Muscle of back (tissue), 3 donors: ENCODE measurements at regions not wholly inside any gene's neighbourhood (a gene's known extent, or its start where the extent isn't known, plus 50 kb on each side); places are given as distances from the start of the nearest gene placed in this dataset.
A peak's percentile ranks its signal among the peaks of the same experiment; 100 is the strongest.

ENCODE experiments used
- DNase-seq, 3 donors: peaks; one replicate each; pipeline versions ENCODE4 v3.0.0 to v3.0.0-alpha.2; 2013

DNA sequence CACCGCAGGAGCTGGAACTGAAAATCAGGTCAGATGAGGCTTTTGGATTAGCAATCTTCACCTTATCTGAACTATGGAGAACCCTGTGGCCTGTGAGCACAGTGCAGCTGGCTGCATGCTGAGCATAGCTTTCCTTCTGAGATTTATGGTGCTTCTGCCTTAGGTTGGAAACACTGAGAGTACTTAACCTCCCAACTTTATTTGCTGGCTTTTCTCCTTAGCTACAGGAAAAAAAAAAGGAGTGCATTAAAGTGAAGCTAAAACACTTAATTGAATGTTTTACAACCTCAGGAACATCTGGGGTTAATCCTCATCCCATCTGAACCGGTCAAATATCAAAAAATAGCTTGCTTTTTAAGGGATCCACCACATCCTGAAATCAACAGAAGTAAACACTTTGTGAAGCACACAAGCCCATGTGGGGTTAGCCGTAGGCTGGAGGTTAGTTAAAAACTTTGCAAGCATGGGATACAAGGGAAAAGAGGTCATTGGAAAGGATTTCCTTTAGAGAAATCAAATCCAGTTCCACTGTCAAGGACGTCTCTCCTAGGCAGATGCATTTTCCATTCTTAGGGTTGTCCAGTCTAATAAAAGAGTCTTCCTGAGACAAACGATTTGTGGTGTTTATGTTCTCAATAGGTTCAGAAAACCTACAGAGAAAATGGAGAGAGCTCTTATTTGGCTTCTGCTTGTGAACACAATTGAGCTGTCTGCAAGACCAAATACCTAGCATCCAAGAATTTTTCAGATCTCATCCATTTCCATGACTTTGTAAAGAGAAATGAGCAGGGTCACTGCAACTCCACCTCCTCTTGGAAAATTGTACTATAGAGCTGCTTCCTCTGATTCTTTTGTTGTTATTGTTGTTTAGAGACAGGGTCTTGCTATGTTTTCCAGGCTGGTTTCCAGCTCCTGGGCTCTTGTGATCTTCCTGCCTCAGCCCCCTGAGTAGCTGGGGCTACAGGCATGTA is 470.4 kb upstream of the IGFBP3 start:
- peak; percentile 64 to 91 (median 74) for DNase-seq

DNA sequence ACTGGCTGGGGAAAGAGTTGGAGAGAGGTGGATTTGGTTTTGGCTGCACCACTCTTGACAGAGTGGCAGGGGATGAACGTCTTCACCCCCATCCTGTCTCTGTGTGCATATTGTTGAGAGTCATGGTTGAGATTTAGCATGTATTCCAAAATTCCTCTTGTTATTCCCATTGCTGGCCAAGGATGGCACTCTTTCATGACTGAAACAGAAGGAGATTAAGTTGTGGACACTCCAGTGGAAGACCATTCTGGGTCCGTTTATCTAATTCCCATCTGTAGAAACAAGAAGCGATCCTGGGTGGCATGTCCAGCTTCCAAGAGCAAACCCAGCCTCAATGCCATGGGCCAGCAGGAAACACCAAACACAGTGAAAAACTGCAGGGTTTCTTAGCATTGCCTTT is 469.0 kb upstream of the IGFBP3 start:
- DNase-seq, result peak in 1 of 3 donors; percentile 23

DNA sequence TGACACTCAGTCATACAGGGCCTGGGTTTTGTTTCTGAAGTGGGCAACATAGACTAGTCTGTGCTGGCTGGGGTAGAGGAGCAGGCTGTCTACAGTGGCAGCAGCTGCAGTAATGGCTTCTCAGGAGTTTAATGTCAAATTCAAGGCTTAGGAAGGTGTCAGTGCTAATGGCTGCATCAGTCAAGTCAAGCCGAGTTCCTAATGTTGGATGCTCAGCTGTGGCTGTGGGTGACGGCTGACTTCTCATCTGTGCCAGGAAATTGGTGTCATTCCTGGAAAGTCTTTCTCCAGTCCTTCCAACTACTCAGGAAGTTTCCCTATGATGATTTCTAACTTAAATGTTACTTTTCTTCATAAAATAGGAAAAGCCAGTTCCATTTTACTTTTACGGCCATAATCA is 468.1 kb upstream of the IGFBP3 start:
- peak in 1 of 3 donors; percentile 22 for DNase-seq

DNA sequence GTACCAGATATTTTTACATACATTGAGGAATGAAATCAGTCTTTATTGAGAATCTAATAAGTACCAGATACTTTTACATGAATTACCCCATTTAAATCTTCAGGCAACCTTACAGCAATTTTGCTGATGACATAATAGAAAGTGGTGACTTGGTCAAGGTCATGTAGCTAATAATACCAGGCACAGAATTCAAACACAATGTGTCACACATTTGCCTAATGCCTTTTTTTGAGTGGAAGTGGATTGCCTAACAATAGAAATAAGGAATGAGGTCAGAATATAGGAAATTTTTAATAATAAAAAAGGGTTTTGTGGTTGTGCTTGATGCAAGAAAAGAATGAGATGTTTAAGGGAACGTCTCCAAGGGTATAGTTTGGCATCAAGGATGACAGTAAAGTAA is 466.6 kb upstream of the IGFBP3 start:
- no peak for DNase-seq

DNA sequence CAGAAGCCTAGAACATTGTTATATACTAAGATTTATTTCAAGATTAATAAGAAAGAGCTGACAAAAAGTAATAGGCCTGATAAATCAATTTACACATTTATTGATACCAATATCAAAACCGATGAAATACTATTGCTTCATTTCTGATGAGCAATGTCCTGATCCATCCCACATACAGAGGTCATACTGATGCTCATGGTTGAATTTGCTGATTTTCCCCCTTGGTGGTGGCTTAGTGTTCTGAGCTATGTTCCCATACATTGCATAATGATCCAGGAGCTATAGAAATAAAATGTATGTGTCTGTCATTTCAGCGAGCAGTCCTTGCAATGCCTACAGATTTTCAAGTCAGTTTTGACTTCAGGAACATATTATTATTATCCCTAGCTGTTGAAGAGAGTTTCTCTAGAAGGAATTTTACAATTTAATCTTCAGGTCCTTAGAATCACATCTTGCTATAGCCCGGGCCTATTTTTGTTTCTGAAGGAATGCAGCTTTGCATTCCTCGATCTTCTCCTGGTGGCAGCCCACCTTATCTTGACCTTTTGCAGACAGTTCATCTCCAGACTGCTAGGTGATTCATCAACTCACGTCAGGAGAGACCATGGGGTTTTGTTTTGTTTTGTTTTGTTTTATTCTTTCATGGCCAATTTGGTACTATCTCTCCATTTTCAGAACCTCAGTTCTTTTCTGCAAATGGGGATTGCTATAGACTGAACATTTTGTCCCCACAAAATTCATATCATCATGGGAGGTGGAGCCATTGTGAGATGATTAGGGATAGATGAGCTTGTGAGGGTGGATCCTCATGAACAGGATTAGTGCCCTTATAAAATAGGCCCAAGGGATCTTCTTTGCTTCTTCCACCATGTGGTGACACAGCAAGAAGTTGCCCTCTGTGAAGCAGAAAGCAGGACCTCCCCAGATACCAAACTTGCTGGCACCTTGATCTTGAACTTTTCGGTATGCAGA is 465.6 kb upstream of the IGFBP3 start:
- DNase-seq, result no peak

DNA sequence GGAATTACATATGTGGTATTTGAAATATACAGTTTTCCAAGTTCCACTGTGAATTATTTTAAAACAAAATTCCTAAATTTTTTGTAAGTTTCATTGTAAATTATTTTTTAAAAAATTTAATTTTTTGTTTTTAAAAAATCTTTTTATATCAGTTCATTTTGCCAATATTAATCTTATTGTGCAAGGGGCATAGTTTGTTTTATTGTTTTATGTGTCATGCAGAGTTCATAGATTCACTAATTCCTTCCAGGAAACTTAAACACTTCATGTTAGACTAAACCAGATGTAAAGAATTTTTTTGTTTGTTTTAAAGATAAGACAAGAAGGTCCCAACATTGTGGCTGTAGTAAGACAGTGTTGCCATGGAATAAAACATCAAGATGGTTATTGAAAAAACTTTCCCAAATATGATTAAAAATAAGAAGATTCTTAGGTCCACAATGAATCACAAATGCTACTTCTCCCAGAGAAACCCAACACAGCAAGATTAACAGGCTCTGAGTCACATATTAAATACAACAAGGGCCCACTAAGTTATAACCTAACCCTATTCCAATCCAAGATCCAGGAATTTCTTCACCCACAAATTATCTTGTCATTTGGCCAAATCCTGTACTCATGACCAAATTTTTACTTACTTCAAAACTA is 464.7 kb upstream of the IGFBP3 start:
- peak in 1 of 3 donors; percentile 93 for DNase-seq

DNA sequence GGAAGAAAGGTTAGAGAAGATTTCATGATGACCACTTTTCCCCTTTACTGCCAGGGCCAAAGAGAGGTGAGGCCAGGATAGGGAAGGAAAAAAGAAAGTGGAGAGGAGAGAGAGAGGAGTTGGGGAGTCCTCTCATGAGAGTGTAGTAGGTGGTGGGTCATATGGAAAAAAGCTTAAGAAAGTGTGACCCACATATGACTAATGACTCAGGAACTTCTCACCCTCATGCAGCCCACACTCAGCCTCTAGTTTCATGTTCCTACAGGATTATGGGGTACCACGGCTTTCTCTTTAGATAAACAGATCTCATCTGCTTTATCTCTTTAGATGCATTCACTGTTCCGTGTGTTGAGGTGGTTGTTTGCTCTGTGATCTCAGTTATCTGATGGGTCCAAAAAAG is 462.5 kb upstream of the IGFBP3 start:
- no peak for DNase-seq

DNA sequence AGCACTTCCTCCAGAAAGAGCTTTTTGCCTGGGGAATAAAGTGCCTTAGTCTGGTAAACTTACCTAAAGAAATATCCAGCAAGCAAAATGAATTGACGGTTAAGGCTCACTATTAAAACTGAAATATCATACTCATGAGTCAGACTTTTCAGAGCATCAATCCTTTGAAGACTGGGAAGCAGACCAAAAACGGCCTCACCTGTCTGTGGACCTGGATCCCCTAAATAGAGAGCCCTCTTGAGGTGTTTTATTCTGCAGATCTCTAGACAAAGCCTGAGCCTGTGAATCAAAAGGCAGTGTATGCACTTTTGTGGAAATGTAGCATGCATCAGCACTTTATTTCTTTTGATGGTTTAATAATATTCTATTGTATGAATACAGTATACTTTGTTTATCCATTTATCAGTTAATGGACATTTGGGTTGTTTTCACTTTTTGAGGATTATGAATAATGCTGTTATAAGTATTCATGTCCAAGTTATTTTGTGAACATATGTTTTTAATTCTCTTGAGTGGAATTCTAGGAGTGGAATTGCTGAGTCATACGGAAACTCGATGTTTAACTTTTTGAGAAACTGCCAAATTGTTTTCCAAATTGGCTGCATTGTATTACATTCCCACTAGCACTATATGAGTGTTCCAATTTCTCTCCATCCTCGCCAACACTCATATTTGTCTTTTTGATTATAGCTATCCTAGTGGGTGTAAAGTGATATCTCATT is 449.0 kb upstream of the IGFBP3 start:
- DNase-seq, result peak; percentile 92 to 96 (median 95)

DNA sequence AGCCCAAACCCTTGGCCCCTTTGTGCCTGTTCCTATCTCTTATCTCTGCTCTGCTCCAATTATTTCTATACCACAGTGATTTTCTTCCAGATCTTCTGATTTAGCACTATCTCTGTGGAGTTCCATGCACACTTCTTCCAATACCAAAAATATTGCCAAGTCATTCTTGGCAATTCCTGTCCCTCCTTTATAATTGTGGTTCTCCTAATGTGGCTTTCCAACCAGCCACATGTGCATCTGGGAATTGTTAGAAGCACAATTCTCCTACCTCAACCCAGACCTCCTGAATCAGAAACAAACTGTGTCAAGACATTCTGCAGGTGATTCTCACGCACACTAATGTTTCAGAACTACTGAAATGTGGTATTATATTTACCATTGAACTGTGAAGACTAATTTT is 447.8 kb upstream of the IGFBP3 start:
- no peak for DNase-seq

DNA sequence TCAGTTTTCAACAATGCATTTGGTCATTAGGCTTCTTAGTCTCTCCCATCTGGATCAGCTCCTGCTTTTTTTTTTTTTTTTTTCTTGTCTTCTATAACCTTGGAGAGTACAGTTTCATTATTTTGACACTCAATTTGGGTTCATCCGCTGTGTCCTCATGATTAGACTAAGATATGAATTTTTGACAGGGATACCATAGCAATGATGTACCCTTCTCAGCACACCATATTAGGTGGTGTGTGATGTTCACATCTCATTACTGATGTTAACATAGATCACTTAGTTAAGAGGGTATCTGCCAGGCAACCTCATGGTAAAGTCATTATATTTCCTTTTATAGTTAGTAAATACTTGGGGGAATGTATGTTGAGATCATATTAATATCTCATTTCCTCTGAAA is 445.5 kb upstream of the IGFBP3 start:
- no peak for DNase-seq

DNA sequence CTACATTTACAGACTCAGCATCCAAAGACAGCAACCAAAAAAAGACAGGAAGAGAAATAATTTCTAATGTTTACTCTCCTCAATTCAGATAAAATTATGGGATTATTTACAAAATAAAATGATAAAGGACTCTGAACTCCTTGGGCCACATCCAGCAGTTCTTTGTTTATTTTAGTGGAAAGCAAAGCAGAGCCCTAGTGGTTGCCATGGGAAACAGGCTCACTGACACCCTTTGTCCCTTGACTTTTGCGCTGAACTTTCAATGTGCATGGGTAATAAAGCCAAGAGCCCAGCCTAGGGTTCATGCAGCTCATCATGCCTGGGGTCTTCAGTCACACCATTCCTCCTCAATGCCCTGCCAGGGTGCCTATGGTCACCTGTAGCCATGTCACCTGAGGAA is 442.6 kb upstream of the IGFBP3 start:
- DNase-seq, result peak in 1 of 3 donors; percentile 11

DNA sequence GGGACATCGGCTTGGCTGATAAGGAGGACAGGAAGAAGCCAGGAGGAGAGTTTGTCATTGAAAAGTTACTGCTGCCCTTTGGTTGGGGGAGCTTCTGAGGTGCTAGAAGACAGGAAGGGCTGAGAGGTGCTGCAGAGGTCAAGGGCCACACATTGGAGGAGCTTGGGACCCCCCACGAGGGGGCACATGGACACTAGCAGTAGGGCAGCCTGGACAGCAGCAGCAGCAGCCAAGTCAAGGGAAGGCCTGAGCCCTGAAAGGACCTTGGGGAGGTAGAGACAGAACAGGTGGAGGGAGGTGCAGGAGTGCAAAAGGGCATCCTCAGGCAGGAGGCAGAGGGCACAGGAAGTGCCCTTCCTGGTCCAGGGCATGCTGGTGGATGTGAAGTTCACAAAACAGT is 439.7 kb upstream of the IGFBP3 start:
- DNase-seq, result no peak

DNA sequence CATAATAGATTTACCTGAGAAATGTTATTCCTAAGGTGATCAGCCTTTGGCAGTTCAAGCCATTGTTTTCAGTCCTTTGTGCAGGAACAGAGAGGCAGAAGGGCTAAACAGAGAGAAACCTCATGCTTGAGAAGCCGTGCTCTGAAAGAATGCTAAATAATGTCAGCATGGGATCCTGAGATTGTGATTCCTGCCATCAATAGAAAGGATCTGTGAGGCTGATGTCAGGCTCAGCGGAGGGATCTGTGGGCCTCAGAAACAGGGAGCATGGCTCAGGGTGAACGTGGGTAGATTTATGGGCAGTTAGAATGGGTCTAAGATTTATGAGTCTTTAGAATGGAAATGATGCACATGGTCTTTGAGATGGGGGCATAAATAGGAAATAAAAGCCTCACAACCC is 439.2 kb upstream of the IGFBP3 start:
- DNase-seq, result no peak

DNA sequence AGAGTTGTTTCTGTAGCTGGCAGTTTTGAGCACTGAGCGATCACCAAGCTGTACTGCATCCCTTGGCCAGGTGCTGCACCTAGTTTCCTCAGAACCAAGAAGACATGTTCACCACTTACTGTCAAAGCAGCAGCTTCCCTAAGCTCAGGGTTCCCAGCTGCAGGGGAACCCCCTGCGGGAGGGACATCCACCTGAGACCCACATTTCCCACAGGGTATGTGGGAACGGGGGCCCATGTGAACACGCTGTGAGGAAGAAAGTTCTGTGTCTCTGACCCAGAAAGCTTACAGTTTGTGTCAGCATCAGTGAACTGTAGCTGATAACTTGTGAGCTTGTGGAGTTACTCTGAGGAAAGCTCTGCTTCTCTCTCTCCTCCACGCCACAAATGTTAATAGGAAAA is 436.8 kb upstream of the IGFBP3 start:
- DNase-seq, result no peak

DNA sequence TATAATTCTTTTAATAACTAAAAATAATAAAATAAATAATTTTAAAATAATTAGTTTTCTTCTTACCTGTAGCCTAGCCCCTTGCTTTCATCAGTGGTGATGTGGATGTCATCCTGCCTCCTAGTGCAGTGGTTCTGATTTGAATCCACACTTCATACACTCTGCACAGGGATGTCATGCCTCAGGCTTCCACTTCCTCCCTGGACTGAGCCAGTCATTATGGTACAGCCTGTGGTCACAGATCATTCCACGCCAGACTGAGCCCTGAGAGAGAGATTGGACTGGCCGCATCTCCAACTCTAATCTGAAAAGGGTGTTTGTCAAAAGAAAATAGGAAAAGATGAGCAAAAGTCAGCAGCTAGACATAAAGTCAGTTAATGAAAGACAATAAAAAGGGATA is 436.2 kb upstream of the IGFBP3 start:
- no peak for DNase-seq

DNA sequence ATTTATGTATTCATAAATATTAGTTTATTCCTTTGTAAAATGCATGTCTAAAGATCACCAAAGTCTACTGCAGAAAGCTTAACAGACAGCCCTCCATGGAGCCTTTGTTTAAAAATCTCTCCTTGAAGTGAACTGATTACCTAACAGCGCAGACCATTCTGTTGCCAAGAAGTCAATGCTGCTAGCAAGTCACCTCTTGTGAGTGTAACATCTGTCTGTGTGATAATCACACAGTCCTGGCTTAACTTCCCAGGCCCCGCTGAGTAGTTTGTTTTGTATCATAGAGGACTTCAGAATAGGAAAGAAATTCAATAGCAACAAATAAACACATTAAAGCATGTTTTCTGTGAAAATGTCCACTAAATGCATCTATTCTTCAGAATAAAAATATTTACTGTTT is 435.3 kb upstream of the IGFBP3 start:
- DNase-seq, result no peak

DNA sequence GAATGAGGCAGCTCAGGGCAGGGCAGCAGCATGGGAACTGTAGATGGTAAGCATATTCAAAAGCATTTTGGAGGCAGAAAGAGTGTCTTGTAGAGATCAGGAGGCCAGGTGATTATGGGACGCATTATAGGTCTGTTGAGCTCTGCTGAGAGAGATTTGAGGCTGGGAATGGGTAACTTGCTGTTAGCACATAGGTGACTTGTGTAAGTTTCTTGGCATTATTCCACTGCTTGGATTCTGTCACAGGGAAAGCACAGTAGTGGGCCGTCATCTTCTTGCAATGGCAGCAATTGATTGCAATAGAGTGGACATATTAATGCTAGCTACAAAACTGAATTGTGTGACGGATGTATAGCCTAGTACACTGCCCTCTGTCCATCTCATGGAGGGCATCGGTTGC is 434.3 kb upstream of the IGFBP3 start:
- no peak for DNase-seq

DNA sequence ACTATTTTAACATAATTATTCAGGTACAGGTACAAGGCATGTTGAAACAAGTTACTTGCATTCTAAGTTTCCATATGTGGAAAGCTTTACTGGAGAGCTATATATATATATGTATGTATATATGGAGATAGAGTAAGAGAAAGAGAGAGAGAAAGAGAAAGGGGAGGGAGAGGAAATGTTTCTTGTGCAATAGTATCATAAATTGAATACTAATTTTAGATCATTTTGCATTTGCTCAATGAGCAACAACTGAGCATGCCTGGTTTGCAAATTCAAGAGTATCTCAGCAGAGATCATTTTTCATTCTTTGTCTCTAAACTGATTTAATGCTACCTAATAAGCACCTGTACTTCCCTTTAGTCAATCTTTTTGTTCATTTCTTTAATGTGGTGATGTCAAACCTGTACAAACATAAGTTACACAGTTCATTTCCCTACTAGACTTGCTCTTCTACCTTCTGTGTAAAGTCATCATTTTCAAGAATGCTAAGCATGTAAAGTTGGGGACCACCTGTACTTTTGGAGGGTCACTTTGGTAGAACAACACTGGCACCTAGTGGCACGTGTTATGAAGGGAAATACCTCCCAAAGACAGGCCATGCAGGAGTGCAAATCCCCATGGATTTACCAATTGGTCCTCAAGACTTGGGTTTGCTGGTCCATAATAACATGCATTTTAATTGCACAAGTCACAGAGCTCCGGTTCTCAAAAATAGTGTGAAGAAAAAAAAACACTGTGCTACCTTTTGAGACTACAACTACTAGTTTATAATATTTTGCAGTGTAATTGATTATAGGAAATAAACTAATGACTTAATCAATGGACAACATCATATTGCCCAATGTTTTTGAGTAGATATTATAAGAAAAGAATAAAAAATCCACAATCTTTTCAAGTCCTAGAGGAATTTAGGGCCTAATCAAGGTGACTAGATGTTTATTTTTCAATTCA is 431.2 kb upstream of the IGFBP3 start:
- DNase-seq, result peak; percentile 44 to 57 (median 51)

DNA sequence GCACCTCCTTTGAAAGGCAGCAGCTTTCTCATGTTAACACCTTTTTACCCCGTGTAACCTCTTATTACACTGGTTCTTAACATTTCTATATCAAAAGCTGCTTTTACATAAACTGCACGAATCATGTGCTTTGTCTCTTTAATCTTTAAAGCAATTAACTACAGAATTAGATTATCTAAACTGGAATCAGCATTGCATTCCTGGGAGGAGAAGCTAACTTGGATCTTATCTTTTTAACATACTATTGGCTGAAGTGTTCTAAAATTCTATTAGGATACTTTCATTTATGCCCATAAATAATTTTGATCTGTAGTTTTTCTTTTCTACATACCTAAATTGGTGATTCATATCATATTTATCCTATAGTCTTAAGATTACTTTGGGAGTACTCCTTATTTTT is 428.4 kb upstream of the IGFBP3 start:
- no peak for DNase-seq

DNA sequence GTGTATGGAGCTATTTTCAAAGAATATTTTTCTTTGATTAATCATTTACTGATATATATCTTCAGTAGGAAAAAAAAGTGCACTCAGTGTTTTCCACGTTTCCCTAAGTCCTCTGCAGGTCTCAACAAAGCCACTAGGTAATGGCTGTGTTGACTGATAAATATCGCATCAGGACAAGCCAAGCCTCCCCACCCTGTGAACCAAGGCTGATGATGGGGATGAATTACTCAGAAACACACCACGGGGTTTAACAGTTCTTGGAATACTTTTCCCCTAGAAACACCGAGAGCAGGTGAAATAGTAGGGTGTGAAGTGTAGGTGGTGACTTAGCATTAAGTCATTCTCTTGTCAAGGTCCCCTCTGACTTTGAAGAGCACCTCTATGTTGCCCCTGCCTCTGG is 423.5 kb upstream of the IGFBP3 start:
- DNase-seq, result no peak
